Fibroblast of lung (primary cell): ENCODE measurements at regions not wholly inside any gene's neighbourhood (a gene's known extent, or its start where the extent isn't known, plus 50 kb on each side); places are given as distances from the start of the nearest gene placed in this dataset.

Experiments
- EZH2 ChIP-seq: IDR thresholded peaks from 2 replicates; pipeline ENCODE4 v1.5.1; 2012; ENCODE audit warnings: low read length, control low read depth, mild to moderate bottlenecking; ENCODE audit errors: missing control alignments
- TF ChIP-seq, protein P1 (sequence below), 2 donors: IDR thresholded peaks in 1 of 2; conservative IDR thresholded peaks in 1 of 2; 1 replicate in 1 of 2; 2 replicates in 1 of 2; pipeline ENCODE4 v1.5.1; 2011 to 2012; ENCODE audit warnings: low read length in 2 of 2, control low read depth in 1 of 2, inconsistent platforms in 1 of 2, low read depth in 1 of 2, mild to moderate bottlenecking in 1 of 2

- TF ChIP-seq EZH2: no peak
- TF ChIP-seq, protein P1, sequence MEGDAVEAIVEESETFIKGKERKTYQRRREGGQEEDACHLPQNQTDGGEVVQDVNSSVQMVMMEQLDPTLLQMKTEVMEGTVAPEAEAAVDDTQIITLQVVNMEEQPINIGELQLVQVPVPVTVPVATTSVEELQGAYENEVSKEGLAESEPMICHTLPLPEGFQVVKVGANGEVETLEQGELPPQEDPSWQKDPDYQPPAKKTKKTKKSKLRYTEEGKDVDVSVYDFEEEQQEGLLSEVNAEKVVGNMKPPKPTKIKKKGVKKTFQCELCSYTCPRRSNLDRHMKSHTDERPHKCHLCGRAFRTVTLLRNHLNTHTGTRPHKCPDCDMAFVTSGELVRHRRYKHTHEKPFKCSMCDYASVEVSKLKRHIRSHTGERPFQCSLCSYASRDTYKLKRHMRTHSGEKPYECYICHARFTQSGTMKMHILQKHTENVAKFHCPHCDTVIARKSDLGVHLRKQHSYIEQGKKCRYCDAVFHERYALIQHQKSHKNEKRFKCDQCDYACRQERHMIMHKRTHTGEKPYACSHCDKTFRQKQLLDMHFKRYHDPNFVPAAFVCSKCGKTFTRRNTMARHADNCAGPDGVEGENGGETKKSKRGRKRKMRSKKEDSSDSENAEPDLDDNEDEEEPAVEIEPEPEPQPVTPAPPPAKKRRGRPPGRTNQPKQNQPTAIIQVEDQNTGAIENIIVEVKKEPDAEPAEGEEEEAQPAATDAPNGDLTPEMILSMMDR (conservative IDR thresholded peaks at IDR 0.05 in 1 of 2, IDR thresholded peaks at IDR 0.05 in 1 of 2; ENCODE audit: low read depth in 1 of 2, low read length in 2 of 2): no peak
Measured at GRCh38 chr9:91055845-91056244, 254.2 kb downstream of the SYK start.
